ENCODE measurements at regions not wholly inside any gene's neighbourhood (a gene's known extent, or its start where the extent isn't known, plus 50 kb on each side); places are given as distances from the start of the nearest gene placed in this dataset.
"Not testable (repeated sequence)": the region's sequence is repeated elsewhere in the genome, so short reads cannot be mapped to it uniquely, and the experiment has no call there.

DNA sequence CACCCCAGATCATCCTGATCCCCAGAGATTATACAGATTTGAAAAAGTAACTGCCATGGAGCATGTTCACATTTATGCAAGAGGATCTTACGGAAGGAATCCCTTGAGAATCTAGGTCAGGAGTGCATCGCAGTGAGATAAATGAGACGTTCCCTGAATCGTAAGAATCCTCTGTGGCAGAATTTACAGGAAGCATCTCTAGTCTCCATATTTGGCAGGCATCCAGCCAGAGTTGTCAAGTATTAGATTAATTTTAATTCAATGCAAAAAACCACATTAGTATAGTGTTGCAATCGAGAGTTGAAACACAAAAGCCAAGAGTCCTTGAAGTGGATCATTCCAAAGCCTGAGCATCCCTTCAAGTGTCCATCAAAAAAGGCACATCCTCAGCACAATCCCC is 100.8 kb downstream of the RRAGC start:
- no peak for DNase-seq (ENCODE audit: low read depth in 2 of 3, low spot score in 1 of 3)

DNA sequence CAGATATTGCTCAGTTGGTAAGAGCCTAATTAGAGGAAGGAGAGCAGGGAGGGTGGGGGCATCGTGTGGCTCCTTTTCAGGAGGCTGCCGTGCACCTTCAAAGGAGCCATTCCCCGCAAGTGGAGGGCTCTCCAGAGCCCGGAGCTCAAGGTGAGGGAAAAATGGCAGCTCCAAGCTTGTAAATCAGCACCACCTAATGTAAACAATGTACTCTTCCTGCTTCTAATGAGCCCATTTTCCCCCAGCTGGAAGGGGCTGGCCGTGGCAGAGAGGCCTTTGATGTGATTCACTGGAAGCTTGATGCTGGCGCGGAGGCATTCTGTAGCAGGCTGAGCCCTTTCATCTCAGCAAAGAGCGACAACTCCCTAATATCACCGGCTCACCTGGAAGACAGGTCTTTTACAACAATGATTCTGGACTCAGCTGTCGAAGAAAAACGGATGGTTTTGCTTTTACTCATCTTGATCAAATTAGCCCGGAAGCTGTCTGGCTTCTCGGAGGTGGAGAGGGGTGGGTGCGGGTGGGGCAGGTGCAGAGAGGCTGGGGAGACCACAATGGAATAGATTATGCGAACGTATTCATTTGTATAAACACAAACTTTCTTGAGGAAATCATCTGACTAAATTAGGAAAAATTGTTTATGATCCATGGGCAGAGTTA is 112.5 kb downstream of the RRAGC start:
- DNase-seq (ENCODE audit: low read depth in 2 of 3, low spot score in 1 of 3): no peak

DNA sequence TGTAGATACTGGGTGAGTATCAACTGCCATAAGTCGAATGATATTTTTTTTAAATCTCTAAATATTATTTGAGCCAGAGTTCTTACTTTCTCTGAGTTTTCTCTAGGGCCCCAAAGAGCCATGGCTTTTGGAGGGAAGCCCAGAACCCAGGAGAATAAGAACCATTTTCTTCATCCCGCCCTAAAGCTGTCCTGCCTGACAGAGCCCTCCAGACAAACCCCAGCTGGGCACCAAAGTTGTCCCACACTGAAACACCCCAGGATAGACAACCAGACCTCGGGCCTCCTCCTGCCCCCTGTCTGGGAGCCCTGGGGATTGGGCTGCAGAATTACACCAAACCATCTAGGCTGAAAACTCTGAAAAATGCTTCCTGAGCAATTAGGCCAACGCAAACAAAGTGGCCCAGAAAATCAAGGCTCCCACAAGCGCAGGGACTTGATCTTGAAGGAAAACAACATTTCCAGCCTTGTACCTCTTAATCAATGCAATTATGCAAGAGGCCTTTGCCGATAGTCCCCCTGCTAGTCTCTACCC is 113.1 kb downstream of the RRAGC start:
- no peak for DNase-seq (ENCODE audit: low read depth in 2 of 3, low spot score in 1 of 3)

DNA sequence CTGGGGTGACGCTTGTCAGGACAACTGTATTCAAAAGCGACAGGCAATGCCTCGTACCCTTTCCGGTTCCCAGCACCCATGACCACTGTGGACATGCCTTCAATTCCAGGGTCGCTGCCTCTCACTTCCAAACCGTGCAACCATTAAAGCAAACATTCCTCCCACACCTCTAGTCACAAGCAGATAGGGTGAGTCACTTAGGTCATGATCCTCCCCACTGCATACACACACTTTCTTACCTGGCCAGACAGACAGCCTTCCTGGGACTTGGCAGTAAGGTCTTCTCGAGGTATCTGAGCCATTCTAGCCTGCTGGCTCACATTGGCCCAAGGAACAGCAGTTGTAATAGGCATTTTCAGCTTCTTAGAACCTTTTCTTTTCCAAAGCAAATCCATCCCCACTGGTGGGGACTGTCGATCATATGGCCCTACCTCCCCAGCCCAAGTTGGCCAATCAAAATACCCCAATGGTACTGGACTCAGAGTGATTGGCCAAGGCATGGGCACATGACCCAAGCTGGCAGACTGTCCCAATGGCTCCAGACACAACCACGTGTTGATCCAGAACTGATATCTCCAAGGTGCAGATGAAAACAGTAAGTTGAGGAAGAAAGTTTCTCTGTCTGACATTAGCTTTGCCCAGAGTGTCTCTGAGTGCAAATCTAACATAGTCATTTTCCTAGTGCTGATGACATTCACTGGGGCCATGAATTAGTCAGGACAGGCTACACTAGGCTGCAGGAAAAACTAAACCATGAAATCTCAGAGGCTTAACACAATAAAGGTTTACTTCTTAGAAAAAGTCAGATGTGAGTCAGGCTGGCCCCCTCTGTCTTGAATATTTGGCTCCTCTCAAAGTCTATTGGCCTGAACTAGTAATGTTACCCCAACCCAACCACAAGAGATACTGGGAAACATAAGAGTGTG is 113.8 kb downstream of the RRAGC start:
- DNase-seq (ENCODE audit: low read depth in 2 of 3, low spot score in 1 of 3): peak in 1 of 3 donors; percentile 0

DNA sequence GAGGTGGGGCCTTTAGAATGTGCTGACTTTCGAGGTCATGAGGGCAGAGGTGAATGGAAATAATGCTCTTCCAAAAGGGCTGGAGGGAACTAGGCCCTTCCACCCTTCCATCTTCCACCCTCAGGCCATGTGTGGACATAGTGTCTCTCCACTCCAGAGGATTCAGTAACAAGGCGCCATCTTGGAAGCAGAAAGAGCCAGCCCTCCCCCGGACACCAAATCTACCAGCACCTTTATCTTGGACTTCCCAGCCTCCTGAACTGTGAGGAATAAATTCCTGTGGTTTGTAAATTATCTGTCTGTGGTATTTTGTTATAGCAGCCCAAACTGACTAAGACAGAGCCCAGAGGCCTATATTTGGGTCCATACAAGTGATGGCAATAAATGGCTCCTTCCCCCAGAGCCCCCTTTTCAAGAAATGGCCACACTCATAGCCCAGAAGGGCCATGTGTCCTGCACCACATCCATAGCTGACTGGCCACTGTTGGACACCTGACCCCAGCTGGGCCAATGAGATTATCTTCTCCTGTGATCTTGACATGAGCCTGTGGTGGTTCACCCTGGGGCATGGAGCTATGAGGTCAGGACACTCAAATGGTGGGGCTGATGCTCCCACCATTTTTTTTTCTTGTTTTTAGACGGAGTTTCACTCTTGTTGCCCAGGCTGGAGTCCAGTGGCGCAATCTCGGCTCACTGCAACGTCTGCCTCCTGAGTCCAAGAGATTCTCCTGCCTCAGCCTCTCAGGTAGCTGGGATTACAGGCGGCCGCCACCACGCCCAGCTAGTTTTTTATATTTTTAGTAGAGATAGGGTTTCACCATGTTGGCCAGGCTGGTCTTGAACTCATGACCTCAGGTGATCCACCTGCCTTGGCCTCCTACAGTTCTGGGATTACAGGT is 114.9 kb downstream of the RRAGC start:
- DNase-seq (ENCODE audit: low read depth in 2 of 3, low spot score in 1 of 3): no peak

DNA sequence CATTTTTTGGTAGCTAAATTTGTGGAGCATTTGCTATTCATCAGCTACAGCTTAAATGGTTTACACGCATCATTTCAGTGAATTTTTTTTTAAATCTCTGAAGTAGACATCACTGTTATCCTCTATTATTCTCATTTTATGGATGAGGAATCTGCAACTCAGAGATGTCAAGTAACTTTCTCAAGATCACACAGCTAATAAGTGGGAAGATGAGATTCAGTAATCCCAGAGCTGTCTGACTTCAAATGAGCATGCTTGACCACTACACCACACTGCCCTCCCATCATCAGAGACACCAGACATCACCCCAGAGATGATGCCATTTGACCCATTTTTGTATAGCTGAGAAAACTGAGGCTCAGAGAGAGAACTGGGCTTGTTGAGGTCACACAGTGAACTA is 116.4 kb downstream of the RRAGC start:
- DNase-seq (ENCODE audit: low read depth in 2 of 3, low spot score in 1 of 3): no peak

DNA sequence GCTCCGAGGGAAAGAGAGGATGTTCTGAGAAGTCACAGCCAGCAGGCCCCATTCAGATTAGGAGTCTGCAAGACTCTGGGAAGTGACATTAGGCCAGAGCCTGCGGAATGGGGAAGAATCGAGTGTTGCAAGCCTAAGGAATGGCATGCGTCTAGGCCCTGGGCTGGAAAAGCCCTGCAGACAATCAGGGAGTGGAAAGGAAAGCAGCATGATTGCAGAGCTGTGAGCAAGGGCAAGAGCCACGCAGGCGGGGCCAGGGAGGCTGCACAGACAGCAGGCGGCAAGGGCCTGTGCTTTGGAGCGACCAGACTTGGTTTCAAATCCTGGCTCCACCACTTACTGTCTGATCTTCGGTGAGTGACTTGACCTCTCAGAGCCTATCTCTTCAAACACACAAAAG is 118.2 kb downstream of the RRAGC start:
- no peak for DNase-seq (ENCODE audit: low read depth in 2 of 3, low spot score in 1 of 3)

DNA sequence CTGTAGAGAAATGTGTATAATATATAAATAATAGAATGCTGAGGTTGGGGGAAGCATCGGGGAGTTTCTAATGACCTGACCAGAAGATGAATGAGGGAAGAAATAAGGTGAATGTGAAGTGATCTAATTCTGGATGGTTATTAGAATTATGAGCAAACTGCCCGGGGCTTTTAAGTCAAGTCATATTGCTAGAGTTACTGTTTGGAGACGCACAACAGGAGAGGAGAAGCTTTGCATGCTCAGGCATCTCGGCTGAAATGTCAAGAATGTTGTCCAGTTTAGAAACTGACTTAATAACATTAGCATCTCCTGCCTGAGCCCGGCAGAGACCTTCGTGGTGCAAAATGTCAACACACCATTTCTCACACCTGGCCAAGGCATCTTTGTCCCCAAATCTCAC is 119.1 kb downstream of the RRAGC start:
- DNase-seq (ENCODE audit: low read depth in 2 of 3, low spot score in 1 of 3): no peak

DNA sequence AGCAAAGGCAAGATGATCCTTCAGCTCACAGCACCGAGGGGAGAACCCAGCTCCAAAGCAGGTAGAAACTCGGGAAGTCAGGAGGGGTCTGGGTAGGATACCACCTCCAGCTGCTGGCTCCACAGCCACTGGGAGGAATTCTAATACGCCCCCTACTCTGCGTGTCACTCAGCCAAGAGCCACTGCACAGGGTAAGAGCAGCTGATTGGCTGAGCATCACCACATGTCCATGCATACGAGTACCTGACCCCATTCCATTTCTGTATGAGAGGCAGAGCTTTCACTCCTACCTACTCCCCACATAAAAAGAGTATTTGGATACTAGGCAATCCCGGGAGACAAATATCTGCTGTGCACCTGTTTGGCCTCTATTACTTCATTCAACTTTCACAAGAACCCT is 121.4 kb downstream of the RRAGC start:
- DNase-seq (ENCODE audit: low read depth in 2 of 3, low spot score in 1 of 3): no peak

DNA sequence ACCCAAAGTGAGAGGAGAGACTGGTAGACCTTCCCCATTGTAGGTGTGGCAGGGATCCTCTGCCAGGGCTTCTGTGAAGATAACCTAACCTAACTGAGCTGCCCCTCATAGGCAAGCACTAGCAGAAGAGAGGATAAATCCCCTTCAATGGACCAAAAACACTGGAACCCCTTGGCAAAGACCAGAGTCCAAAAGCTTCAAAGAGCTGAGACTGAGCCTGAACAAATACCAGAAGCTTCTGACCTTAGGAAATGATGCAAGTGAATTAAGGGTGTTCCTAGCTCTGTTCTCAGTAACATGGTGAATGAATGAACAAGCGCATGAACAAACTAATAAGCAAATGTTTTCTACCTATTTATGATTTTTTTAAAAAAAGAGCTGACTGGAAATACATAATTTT is 123.2 kb downstream of the RRAGC start:
- DNase-seq (ENCODE audit: low read depth in 2 of 3, low spot score in 1 of 3): no peak

DNA sequence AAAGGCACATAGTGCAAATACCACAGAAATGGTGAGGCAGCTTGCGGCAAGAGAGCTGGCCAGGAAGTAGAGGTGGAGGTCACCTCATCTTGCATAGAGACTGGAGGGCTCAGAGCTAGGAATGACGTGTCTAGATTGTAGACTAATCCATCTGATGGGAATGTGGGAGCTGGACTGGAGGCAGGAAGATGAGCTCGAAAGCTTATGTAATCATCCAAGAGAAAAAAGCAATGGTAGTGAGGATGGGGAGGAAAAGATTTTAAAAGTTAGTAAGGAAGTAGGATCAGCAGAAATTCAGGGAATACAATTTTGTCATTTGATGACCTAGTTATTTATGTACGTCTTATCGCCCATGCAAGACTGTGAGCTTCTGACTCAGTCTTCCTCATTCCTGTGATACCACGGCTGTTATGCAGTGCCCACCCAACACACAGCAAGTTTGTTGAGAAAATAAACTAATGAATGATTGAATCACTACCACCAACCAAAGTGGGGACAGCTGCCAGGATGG is 123.9 kb downstream of the RRAGC start:
- DNase-seq (ENCODE audit: low read depth in 2 of 3, low spot score in 1 of 3): no peak

DNA sequence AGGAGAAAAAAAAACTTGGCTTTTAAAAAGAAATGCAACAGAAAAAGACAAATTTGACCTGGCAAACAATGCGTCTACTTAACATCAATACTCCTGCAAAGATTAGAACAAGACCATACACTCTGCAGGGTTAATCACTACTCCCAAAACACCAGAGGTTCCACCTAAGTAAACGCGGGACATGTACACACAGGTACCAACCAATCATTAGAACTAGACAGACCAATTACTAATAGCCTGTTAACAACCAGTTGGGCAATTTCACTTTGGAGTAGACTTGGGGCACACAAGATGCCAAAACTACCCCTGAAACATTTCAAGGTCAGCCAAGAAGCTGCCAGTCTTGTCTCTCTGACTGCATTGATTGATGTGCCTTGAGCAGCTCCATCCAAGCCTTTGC is 125.8 kb downstream of the RRAGC start:
- DNase-seq (ENCODE audit: low read depth in 2 of 3, low spot score in 1 of 3): no peak

DNA sequence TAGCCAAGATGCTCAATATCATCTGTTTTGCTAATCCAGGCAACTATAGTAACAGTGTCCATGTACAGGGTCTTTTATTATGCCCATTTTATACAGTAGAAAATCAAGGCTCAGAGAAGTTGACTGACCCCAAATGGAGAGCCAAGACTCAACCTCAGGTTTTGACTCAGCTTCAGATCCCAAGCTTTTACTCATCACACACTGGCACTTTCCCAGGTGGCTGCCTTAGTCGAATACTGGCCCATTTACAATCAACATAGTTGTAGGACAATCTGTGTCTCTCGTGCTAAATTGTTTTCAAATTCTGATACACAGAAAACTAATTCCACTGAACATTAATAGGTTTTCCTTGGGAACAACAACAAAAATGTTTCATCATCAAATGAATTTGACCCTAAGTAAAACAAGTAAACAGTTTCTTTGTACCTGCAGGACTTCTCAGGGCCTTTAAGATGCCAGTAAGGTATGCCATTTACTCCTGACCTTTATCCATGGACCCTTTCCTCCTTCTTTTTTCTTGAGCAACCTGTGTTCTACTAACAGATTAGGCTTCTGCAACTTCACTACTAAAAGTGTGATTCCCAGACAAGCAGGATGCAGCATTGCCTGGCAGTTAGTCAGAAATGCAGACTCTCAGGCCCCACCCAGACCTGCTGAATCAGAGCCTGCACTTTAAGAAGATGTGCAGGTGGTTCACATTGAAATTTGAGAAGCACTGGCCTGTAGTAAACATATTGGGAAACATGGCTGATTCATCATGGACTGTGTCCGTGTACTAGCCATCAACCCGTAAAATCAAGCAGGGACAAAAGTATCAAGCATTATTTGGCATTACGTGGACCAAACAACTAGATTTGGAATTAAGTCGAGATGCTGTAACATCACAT is 128.8 kb downstream of the RRAGC start:
- no peak for DNase-seq (ENCODE audit: low read depth in 2 of 3, low spot score in 1 of 3)

DNA sequence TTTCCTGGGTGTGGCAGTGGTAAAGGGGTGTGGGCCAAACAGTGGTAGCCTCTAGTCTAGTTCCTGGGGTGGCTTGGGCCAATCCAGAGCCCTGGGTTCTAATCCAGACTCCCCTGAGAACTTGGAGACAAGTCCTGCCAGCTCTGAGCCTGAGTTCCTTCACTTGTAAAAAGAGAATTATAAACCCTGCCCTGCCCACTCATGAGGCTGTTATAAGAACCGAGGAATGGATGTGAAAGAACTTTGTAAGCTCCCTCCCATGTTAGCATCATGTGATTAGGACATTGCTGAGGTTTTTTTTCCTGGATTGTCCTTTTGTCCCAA is 131.0 kb downstream of the RRAGC start:
- DNase-seq (ENCODE audit: low read depth in 2 of 3, low spot score in 1 of 3): no peak

DNA sequence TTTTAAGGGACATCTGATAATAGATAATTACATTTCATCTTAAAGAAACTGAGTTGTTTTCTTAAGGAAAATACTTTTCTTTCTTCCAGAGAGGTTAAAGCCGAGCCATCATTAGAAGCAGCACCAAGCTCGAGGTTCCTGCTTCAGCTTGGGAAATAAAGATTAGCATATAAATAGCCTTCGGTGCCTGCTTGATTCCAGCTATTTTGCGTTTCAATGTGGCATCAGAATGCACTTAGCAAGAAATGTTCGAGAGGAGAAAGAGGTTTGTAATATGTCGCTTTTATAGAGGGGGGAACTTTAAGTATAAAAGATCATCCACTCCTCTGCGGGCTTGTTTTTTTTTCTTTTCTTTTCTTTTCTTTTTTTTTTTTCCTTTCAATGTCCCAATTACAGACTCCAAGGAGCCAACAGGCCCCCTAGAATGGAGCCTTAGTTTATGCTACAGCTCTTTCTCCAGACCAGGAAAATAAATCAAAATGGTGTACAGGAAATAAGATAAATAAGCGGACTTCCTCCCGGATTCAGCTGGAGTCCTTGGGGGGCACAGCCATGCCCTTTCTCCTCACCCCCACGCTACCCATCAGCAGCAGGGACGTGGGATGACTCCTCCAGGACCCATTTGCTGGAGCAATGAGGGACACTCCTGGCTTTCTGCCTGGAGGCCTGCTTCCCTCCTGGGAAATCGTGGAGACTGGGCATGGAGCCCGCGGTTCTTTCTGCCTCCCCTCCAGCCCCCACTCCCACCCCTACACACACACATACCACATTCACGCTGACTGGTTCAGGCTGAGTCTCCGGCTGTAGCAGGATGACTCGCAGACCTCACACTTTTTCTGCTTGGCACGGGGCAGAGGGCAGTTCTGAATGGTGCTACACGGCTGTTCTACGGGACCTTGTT is 131.6 kb downstream of the RRAGC start:
- DNase-seq (ENCODE audit: low read depth in 2 of 3, low spot score in 1 of 3): no peak

DNA sequence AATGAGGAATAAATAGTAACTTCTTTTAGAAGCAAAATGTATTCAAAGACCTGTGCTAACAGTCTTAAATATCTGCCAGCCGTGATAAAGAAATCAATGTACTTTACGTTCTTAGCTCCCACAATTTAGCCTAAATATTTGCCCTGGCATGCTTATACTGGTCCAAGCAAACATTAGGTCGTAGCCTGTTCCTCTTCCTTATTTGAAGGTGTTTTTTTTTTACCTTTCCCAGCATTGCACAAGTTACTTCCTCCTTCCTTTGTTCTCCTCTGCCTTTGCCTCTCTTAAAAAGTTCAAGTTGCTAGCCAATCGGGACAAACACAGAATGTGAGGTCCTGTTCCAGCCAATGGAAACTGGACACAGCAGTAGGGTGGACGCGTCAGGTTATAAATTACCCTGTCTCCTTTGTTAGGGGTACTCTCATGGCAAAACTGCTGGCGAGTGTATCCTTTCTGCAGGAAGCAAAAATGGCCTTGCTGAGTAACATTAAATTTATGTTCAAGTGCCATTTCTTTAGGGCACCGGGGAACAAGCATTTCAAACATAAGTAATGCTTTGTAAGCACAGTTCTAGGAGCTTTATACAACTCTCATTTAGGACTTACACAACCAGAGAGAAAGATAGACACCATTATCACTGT is 134.1 kb downstream of the RRAGC start:
- DNase-seq (ENCODE audit: low read depth in 2 of 3, low spot score in 1 of 3): not testable (repeated sequence)

DNA sequence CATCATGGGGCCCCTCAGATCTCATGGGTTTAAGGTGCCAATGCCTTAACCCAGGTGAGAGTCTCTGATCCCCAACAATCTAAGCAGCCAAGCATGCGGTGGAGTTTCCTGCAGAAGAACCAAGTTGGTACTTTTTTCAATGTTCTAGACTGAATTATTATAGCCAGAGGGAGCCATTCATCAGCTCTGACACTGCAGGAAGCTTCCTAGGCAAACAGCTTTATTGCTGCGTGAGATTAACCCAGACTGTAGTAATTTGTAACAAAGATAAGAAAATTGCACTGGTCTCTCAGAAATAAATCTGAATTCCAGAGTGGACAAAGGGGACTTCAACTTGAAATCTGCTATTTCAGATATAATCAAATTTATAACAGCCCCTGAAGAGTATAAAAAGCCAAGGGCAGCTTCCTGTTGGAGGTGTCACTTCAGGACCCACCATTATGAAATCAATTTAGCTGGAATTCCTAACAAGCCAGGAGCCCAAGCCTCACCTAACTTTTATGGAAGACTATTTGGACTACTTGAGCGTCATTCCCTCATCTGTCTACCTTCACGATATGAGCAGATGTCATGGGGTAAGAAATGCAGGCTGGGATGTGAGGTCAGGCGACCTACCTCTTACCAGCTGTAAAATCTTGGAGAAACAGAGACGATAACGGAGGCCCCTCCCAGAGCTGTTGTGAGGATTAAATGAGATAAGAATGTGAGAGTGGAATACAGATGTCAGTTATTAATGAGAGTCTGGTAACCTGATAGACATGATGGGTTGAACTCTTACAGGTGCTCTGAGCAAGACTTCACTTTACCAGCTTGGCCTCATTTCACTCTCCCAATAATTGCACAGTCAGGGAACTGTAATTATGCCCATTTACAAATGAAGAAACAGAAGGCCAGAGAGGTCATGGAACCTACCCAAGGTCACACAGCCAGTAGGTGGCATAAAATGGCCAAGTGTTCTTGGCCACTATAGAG is 135.1 kb downstream of the RRAGC start:
- DNase-seq (ENCODE audit: low read depth in 2 of 3, low spot score in 1 of 3): no peak

DNA sequence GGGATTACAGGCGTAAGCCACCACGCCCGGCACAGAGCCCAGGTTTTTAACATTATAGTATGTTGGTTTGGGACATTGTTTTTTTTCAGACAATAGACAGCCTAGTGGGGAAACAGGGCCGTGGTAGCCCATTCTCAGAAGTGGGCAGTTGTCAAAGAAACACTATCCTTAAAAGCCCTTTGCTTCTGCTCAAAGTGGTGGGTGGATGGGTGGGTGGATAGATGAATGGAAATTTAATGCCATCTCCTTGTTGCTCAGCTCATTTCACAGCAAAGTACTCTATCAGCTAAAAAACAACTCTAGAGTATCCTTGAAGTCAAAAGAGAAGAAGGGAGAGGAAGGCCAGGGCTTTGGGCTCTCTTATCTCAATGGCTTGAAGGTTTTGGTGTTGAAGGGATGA is 137.8 kb downstream of the RRAGC start:
- DNase-seq (ENCODE audit: low read depth in 2 of 3, low spot score in 1 of 3): no peak

Measured in stimulated activated CD4-positive, alpha-beta T cell treated with anti-CD3 and anti-CD28 coated beads, Interleukin-12 subunit alpha, Interleukin-12 subunit beta, amount 100 ng/mL, for 48 hours (primary cell).